ENCODE measurements at regions not wholly inside any gene's neighbourhood (a gene's known extent, or its start where the extent isn't known, plus 50 kb on each side); places are given as distances from the start of the nearest gene placed in this dataset.
"Not testable (repeated sequence)": the region's sequence is repeated elsewhere in the genome, so short reads cannot be mapped to it uniquely, and the experiment has no call there.

DNA sequence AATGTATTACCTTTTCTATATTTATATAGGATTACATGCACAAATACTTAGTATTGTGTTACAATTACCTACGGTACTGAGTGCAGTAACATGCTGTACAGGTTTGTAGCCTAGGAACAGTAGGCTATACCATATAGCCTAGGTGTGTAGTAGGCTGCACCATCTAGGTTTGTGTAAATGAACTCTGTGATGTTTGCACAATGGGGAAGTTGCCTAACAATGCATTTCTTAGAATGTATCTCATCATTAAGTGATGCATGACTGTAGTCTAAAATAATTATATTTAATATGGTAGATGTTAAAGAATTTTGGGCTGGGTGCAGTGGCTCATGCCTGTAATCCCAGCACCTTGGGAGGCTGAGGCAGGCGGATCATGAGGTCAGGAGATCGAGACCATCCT is 281.0 kb downstream of the KLF13 start:
- no peak for DNase-seq (ENCODE audit: low read depth)
- no peak overlapping the region for H3K4me3 ChIP-seq (replicated peaks; ENCODE audit: low read depth, low read length)
- TF ChIP-seq, protein P1, sequence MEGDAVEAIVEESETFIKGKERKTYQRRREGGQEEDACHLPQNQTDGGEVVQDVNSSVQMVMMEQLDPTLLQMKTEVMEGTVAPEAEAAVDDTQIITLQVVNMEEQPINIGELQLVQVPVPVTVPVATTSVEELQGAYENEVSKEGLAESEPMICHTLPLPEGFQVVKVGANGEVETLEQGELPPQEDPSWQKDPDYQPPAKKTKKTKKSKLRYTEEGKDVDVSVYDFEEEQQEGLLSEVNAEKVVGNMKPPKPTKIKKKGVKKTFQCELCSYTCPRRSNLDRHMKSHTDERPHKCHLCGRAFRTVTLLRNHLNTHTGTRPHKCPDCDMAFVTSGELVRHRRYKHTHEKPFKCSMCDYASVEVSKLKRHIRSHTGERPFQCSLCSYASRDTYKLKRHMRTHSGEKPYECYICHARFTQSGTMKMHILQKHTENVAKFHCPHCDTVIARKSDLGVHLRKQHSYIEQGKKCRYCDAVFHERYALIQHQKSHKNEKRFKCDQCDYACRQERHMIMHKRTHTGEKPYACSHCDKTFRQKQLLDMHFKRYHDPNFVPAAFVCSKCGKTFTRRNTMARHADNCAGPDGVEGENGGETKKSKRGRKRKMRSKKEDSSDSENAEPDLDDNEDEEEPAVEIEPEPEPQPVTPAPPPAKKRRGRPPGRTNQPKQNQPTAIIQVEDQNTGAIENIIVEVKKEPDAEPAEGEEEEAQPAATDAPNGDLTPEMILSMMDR (IDR thresholded peaks at IDR 0.05; ENCODE audit: low read length, missing control alignments) = no peak

DNA sequence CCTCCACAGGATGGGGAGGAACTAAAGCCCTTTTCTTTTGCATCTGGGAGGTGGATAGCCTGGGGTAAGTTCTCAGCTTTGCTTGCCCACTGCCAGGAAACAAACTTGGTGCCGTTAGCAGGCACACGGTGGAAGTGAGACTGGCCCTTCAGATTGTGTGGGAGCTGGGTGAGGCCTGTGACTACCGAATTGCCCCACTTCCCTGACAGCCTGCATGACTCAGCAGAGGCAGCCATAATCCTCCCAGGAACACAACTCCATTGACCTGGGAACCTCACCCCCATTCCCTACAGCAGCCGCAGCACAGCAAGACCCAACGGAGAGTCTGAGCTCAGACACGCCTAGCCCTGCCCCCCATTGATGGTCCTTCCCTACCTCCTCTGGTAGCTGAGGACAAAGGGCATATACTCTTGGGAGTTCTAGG is 282.6 kb downstream of the KLF13 start:
- H3K4me3 ChIP-seq (replicated peaks; ENCODE audit: low read depth, low read length) = no peak overlapping the region
- TF ChIP-seq, protein P1 (IDR thresholded peaks at IDR 0.05; ENCODE audit: low read length, missing control alignments) = no peak
- DNase-seq (ENCODE audit: low read depth) = no peak

DNA sequence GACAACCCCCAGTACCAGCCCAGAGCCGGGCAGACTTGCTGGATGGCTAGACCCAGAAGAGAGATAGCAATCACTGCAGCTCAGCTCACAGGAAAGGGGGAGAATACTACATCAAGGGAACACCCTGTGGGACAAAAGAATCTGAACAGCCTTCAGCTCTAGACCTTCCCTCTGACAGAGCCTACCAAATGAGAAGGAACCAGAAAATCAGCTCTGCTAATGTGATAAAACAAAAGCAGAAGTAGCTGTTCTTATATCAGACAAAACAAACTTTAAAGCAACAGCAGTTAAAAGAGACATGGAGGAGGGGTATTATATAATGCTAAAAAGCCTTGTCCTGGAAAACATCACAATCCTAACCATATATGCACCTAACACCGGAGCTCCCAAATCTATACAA is 283.3 kb downstream of the KLF13 start:
- H3K4me3 ChIP-seq (replicated peaks; ENCODE audit: low read depth, low read length) = no peak overlapping the region
- TF ChIP-seq, protein P1 (IDR thresholded peaks at IDR 0.05; ENCODE audit: low read length, missing control alignments) = no peak
- DNase-seq (ENCODE audit: low read depth) = no peak

DNA sequence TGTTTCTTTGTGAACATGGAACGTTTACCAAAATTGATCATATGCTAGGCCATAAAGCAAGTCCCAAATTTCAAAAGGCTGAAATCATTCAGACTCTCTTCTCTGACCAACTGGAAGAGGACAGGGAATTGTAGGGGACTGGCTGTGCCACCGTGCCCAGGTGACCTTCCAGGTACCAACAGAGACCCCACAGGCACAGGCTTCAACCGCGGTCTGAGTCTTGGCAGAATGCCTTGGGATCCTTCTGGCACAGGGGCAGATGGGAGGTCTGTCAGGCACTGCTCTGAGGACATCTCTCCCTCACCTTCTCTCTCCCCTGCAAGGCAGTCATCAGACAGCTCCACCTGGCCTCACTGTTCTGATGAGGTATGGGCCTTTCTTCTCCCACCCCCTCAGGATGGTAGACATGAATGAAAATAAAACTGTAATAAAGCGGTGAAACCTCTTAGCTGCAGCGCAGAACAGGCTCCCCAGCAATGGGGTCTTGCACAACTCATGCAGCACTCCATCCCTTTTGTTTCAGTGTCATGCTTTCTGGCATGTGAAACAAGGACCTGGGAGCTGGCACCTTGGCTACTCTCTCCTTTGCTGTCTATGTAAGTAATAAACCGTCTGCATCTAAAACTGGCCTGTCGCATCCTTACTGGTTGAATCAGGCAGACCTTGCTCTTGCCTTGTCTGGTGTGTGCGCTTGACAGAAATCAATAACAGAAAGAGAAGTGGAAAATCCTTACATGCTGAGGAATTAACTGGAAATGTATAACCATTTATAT is 289.2 kb downstream of the KLF13 start:
- TF ChIP-seq, protein P1 (IDR thresholded peaks at IDR 0.05; ENCODE audit: low read length, missing control alignments) = no peak
- no peak for DNase-seq (ENCODE audit: low read depth)
- H3K4me3 ChIP-seq (replicated peaks; ENCODE audit: low read depth, low read length) = no peak overlapping the region

DNA sequence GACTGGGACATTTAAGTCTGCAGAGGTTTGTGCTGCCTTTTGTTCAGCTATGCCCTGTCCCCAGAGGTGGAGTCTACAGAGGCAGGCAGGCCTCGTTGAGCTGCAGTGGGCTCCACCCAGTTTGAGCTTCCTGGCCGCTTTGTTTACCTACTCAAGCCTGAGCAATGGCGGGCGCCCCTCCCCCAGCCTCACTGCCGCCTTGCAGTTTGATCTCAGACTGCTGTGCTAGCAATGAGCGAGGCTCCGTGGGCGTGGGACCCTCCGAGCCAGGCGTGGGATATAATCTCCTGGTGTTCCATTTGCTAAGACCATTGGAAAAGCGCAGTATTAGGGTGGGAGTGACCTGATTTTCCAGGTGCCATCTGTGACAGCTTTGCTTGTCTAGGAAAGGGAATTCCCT is 296.7 kb downstream of the KLF13 start:
- not testable (repeated sequence) for H3K4me3 ChIP-seq (replicated peaks; ENCODE audit: low read depth, low read length); DNase-seq (ENCODE audit: low read depth)

DNA sequence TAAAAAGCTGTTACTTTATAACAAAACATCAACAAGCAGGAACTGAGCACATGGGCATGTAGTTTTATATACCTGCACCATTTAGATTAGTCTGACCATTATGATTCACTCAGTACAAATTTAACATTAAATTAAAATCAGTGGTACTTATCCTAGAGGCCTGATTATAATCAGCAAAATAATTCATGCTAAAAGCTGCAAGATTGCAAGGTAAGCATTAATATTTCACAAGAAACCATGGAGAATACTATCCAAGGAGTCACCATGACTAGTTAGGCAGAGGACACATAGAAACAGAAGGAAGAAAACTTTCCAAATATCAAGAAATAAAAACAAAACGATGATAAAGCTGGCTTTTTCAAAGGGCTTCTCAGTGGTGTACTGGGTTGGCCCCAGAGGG is 297.5 kb downstream of the KLF13 start:
- not testable (repeated sequence) for H3K4me3 ChIP-seq (replicated peaks; ENCODE audit: low read depth, low read length); DNase-seq (ENCODE audit: low read depth)

DNA sequence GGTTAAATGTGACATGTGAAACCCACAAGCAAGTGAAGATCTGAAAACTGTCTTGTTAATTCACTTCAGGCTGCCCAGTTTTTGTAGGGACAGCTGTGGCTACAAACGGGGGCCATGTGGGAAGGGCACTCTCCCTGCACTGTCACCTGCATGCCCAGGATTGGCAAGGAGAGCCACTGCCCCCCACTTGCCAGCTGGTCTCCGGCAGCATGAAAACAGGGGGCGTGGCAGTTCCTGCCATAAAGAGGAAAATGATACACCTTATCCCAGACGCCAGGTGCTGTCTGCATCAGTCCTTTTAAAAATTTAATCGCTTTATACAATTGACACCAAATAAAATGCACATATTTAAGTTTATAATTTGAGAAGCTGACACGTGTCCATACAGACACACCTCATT is 309.1 kb downstream of the KLF13 start:
- H3K4me3 ChIP-seq (replicated peaks; ENCODE audit: low read depth, low read length); DNase-seq (ENCODE audit: low read depth): not testable (repeated sequence)

DNA sequence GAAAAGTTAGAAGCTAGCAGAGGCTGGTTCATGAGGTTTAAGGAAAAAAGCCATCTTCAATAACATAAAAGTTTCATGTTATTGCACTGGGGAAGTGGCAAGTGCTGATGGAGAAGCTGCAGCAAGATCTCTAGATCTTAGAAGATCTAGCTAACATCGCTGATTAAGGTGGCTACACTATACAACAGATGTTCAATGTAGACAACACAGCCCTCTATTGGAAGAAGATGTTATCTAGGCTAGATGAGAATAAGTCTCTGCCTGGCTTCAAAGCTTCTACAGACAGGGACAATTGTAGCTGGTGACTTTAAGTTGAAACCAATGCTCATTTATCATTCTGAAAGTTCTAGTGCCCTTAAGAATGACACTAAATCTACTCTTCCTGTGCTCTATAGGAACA is 310.3 kb downstream of the KLF13 start:
- not testable (repeated sequence) for DNase-seq (ENCODE audit: low read depth); H3K4me3 ChIP-seq (replicated peaks; ENCODE audit: low read depth, low read length)

DNA sequence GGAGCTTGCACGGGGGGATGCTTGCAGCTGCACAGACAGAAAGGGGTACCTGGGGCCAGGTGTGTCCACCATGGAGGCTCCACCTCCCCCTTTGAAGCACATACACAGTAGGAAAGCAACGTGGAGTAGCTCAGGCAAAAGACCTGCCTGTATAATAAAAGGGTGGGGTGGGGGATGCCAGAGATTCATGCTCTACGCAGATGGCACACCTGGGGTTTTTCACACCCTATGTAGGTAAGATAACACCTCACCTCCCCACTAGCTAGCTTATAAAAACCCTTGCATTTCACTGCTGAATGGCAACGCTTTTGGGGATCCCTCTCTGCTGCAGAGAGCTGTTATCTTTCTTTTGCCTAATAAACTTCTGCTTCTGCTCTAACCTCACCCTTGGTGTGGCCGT is 317.3 kb downstream of the KLF13 start:
- not testable (repeated sequence) for H3K4me3 ChIP-seq (replicated peaks; ENCODE audit: low read depth, low read length)

DNA sequence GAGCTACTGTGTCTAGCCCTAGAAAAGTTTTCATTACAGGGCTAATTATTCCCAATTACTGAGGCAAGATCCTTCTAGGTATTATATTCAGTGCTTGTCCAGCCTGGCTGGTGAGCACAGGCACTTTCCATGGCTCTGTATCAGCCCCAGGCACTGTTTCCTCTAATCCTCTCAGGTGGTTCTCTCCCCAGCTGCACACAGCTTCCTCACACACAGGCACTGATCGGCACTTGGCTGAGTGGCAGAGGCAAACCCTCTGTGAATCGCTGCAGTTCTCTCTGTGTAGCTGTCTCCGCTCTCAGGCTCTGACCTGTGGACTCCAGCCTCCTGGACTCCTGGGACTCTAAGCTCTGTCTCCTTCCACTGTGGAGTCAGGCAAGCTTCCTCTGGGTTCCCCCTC is 318.1 kb downstream of the KLF13 start:
- DNase-seq (ENCODE audit: low read depth); H3K4me3 ChIP-seq (replicated peaks; ENCODE audit: low read depth, low read length): not testable (repeated sequence)

More for the DNA sequence above, 317.3 kb downstream of the KLF13 start:
- DNase-seq (ENCODE audit: low read depth) = not testable (repeated sequence)

DNA sequence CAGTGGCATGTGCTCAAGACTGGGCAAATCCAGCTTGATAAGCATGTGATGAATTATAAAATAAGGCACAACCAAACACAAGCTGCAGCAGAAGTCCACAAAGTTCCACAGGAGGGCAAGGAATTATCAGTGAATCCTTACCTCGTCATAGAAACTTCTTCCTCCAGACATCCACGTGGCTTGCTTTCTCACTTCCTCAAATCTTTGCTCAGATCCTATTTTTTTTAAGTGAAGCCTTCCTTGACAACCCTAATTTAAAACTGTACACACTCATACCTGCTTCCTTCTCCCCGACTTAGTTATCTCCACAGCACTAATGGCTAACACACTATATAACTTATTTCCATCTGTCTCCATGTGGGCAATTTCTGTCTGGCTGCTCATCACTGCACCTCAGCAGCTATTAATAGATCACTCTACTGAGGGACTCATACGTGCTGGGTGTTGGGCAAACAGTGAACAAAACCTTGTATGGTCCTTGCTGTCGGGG is 320.7 kb downstream of the KLF13 start:
- not testable (repeated sequence) for DNase-seq (ENCODE audit: low read depth); H3K4me3 ChIP-seq (replicated peaks; ENCODE audit: low read depth, low read length)

DNA sequence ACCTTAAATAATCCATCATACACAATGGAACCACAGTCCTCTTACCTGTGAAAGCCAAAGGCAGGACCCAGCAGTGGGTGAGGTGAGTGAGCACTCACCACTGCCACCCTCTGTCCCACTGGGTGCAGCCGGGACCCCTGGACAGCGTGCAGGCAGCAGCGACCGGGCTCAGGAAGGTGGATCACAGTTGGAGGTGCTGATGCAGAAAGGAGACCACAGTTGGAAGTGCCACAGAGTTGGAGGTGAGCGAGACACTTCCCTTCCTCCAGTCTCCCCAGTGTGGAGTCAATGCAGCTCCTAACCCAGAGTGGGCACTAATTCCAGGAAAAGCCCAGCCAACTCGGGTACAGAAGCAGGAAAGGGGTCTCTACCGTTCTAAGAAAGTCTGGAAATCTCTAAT is 323.0 kb downstream of the KLF13 start:
- not testable (repeated sequence) for DNase-seq (ENCODE audit: low read depth); H3K4me3 ChIP-seq (replicated peaks; ENCODE audit: low read depth, low read length)
